Stimulated activated naive B cell treated with anti-CD40 and anti-IgM and Interleukin-4, amounts not matched to agents 10 μg/mL and 1 μg/mL and 100 μg/mL, for 72 hours (primary cell): ENCODE measurements at regions not wholly inside any gene's neighbourhood (a gene's known extent, or its start where the extent isn't known, plus 50 kb on each side); places are given as distances from the start of the nearest gene placed in this dataset.

Experiments
- ATAC-seq, 2 donors: fragments of 150-1000 bp; cut with Tn5 transposase; replicated peaks; 2 replicates each; pipeline ENCODE4 v1.10.0; 2021; ENCODE audit warnings: moderate library complexity in 1 of 2
- DNase-seq: peaks from one replicate; pipeline ENCODE4 v3.0.0; 2021
- H3K27ac Mint-ChIP-seq: one replicate; pipeline ENCODE4 v1.8.0; 2022; ENCODE audit warnings: mild to moderate bottlenecking, mixed read lengths
- H3K27me3 Mint-ChIP-seq, 2 donors: one replicate each; pipeline ENCODE4 v1.8.0; 2022; ENCODE audit warnings: mixed read lengths in 2 of 2
- H3K36me3 Mint-ChIP-seq, 2 donors: one replicate each; pipeline ENCODE4 v1.8.0; 2022; ENCODE audit warnings: mixed read lengths in 2 of 2, mild to moderate bottlenecking in 1 of 2
- H3K4me1 Mint-ChIP-seq, 2 donors: one replicate each; pipeline ENCODE4 v1.8.0; 2022; ENCODE audit warnings: mixed read lengths in 2 of 2, mild to moderate bottlenecking in 1 of 2
- H3K4me3 Mint-ChIP-seq, 2 donors: one replicate each; pipeline ENCODE4 v1.8.0; 2022; ENCODE audit warnings: mild to moderate bottlenecking in 2 of 2, mixed read lengths in 2 of 2, moderate library complexity in 1 of 2
- H3K9me3 Mint-ChIP-seq, 2 donors: one replicate each; pipeline ENCODE4 v1.8.0; 2022; ENCODE audit warnings: mixed read lengths in 2 of 2, mild to moderate bottlenecking in 1 of 2

- DNase-seq = no peak
- no peak overlapping the region for H3K4me3 Mint-ChIP-seq
- H3K27ac Mint-ChIP-seq = no peak overlapping the region
- ATAC-seq = no peak
- no peaks in the 10 kb centered on the region for H3K9me3 Mint-ChIP-seq
- no peaks in the 10 kb centered on the region for H3K36me3 Mint-ChIP-seq
- H3K4me1 Mint-ChIP-seq = no peaks in the 10 kb centered on the region
- H3K27me3 Mint-ChIP-seq = peaks cover 30 to 33% of the 10 kb centered on the region in 2 donors
These were observed 393.8 kb downstream of the SNAPC1 start for GRCh38 chr14:62156052-62156451.

- peaks cover 30 to 34% of the 10 kb centered on the region in 2 donors for H3K27me3 Mint-ChIP-seq
- ATAC-seq = no peak
- no peak overlapping the region for H3K27ac Mint-ChIP-seq
- H3K4me3 Mint-ChIP-seq = no peak overlapping the region
- no peak for DNase-seq
- H3K4me1 Mint-ChIP-seq = no peaks in the 10 kb centered on the region
- no peaks in the 10 kb centered on the region for H3K9me3 Mint-ChIP-seq
- no peaks in the 10 kb centered on the region for H3K36me3 Mint-ChIP-seq
These were observed 396.6 kb downstream of the SNAPC1 start for GRCh38 chr14:62158779-62159178.

DNA sequence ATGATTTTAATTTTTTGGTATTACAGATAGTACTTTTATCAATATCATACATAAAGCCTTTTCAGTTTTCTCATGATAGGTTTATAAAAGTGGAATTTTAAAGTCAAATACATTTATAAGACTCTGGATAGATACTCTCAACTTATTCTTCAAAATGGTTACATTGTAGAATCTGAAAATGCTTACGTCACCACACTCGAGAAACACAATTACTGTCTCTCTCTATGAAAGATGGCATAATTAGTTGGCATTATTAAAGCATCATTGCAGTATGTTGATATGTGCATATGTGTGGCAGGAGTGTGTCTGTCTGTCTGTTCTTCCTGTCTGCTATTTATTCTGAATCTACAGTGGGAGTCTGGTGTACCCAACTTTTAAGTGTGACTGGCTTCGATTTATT is 397.1 kb downstream of the SNAPC1 start:
- Mint-ChIP-seq H3K27ac (no peak overlapping the region), H3K36me3 (no peaks in the 10 kb centered on the region), H3K4me3 (no peak overlapping the region), H3K4me1 (no peaks in the 10 kb centered on the region), H3K27me3 (peaks cover 31 to 40% of the 10 kb centered on the region in 2 donors), H3K9me3 (no peaks in the 10 kb centered on the region)
- DNase-seq (no peak), ATAC-seq (no peak)

DNA sequence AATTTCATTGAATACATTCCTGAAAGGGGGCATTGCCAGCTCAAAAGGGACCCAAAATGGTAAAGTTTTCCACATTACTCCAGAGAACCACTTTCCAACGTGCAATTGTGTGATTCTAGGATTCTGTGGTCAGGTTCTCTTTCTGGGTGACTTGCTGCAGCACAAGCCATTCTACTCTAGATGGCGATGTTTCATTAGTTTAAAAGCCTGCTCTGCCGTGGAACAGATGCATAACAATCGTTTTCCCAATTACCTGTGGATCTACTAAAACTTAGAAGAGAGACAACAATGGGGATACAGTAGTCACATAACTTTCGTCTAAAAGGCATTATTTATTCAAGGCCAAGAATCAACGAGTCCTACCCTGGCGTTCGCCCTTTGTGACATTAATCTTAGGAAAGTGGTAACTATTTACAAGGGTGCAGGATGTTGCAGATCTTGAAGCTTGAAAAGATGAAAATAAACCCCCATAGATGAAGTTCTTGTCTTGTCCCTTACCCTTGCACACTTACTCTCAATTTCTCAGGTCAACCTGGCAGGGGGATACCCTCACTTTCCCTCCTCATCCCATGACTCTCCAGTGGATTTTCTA is 400.9 kb downstream of the SNAPC1 start:
- no peak overlapping the region for H3K27ac Mint-ChIP-seq
- no peak for DNase-seq

GRCh38 chr14:62168564-62169155 is 406.4 kb downstream of the SNAPC1 start:
- H3K27me3 Mint-ChIP-seq = peaks cover 20 to 36% of the 10 kb centered on the region in 2 donors
- no peaks in the 10 kb centered on the region for H3K4me1 Mint-ChIP-seq
- no peaks in the 10 kb centered on the region for H3K36me3 Mint-ChIP-seq
- DNase-seq = no peak
- H3K9me3 Mint-ChIP-seq = peaks cover 0 to 2% of the 10 kb centered on the region in 2 donors
- ATAC-seq = no peak
- no peak overlapping the region for H3K27ac Mint-ChIP-seq
- H3K4me3 Mint-ChIP-seq = no peak overlapping the region

More for the DNA sequence above, 400.9 kb downstream of the SNAPC1 start:
- H3K9me3 Mint-ChIP-seq = no peaks in the 10 kb centered on the region
- no peaks in the 10 kb centered on the region for H3K36me3 Mint-ChIP-seq
- peaks cover 28 to 44% of the 10 kb centered on the region in 2 donors for H3K27me3 Mint-ChIP-seq
- no peaks in the 10 kb centered on the region for H3K4me1 Mint-ChIP-seq
- no peak overlapping the region for H3K4me3 Mint-ChIP-seq
- ATAC-seq = peak; percentile 41 to 53

DNA sequence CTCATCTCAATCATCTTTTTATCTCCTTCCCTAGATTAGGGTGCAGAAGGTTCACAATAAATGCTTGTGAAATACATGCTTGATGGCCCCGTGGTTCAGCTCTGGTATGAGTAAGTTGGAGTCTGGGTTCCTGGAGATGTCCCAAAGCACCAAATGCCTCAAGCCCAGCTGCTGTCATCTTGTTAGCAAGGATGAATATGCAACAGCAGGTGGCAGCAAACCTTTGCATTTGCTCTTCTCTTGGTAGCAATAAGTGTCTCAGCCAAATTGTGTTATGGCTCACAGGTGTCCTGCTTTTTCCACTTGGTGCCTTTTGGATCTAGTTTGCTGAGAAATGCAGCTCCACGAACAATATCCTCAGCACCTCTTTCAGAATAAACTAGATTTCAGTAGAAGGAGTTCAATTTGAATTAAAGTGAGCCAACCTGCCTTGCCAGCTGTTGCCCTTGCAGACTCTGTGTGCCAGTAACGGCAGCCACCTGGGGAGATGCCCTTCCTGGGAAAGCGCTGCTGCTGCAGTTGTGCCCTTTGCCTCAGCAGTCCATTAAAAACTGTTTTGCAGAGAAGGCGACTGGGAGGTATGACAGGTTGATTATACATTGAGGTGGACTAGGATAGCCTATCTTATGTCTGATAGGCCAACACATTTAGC is 417.3 kb downstream of the SNAPC1 start:
- H3K36me3 Mint-ChIP-seq = no peaks in the 10 kb centered on the region
- peak; percentile 63 to 72 for ATAC-seq
- no peak overlapping the region for H3K4me3 Mint-ChIP-seq
- no peak overlapping the region for H3K27ac Mint-ChIP-seq
- peaks cover 23 to 36% of the 10 kb centered on the region in 2 donors for H3K27me3 Mint-ChIP-seq
- peak; percentile 6 for DNase-seq
- H3K9me3 Mint-ChIP-seq = peaks cover 0 to 1% of the 10 kb centered on the region in 2 donors
- H3K4me1 Mint-ChIP-seq = no peaks in the 10 kb centered on the region

DNA sequence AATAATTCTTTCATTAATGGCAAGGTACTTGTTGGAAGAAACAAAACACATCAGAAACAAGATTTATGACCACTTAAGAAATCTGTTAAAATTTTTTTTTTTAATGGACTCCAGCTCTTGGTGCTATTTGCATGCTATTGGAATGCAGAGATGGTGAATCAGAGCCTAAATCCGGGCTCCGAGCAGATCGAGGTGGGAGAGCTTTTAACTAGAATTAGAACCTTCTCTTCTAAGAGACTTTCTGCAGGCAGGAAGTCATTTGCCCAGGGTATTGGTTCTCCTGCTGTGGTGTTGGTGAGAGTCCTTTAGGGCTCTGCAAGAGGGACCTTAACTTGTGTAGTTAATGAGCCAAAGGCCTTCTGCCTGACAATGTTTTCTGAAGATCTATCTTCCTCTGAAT is 419.4 kb downstream of the SNAPC1 start:
- Mint-ChIP-seq H3K9me3 (no peaks in the 10 kb centered on the region), H3K36me3 (no peaks in the 10 kb centered on the region), H3K27ac (no peak overlapping the region), H3K4me1 (no peaks in the 10 kb centered on the region), H3K4me3 (no peak overlapping the region), H3K27me3 (peaks cover 28 to 40% of the 10 kb centered on the region in 2 donors)
- no peak for ATAC-seq
- DNase-seq = no peak

DNA sequence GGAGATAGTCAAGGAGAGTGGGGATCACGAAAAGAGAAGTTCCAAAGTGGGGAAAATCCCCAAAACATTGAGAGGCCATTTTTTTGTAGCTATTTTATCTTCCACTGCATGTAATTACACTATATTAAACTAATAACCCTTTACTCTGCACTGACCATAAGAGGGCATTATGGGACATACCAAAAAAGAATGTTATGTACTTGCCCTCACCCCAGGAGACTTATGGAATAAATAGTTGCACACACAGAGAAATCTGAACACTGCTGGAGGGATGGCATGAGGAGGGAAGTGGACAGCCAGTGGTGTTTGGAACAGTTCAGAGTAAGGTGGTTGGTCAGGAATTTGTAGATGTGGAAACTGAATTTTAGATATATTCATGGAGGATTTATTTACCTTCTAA is 422.9 kb downstream of the SNAPC1 start:
- no peaks in the 10 kb centered on the region for H3K4me1 Mint-ChIP-seq
- H3K4me3 Mint-ChIP-seq = no peak overlapping the region
- peaks cover 13 to 29% of the 10 kb centered on the region in 2 donors for H3K27me3 Mint-ChIP-seq
- no peaks in the 10 kb centered on the region for H3K36me3 Mint-ChIP-seq
- DNase-seq (no peak), ATAC-seq (no peak)
- no peak overlapping the region for H3K27ac Mint-ChIP-seq
- no peaks in the 10 kb centered on the region for H3K9me3 Mint-ChIP-seq

DNA sequence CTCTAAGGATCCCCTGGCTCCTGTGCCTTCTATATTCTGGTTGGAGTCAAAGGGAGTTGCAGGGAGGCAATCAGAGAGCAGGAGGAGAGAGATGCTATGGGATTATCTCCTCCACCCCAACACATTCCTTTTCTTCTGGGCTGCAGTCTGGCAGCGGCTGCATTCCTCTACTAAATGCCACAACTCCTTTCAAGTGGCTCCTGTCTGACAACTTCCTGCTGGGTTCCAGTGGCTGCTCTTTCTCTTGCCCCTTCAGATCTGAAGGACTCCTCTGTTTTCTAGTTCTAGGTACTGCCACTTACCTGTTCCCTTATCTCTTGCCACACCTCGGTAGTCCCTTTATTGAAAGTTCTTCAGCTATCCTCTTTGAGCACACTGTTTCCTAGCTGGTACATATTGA is 425.0 kb downstream of the SNAPC1 start:
- H3K9me3 Mint-ChIP-seq = no peaks in the 10 kb centered on the region
- DNase-seq (no peak), ATAC-seq (no peak)
- no peaks in the 10 kb centered on the region for H3K36me3 Mint-ChIP-seq
- H3K27me3 Mint-ChIP-seq = peaks cover 19 to 36% of the 10 kb centered on the region in 2 donors
- no peaks in the 10 kb centered on the region for H3K4me1 Mint-ChIP-seq
- no peak overlapping the region for H3K4me3 Mint-ChIP-seq
- H3K27ac Mint-ChIP-seq = no peak overlapping the region

- H3K36me3 Mint-ChIP-seq = no peaks in the 10 kb centered on the region
- H3K4me3 Mint-ChIP-seq = no peak overlapping the region
- H3K27me3 Mint-ChIP-seq = peaks cover 22 to 40% of the 10 kb centered on the region in 2 donors
- H3K27ac Mint-ChIP-seq = no peak overlapping the region
- H3K9me3 Mint-ChIP-seq = peaks cover 0 to 2% of the 10 kb centered on the region in 2 donors
- ATAC-seq = no peak
- no peaks in the 10 kb centered on the region for H3K4me1 Mint-ChIP-seq
- no peak for DNase-seq
These were observed 427.5 kb downstream of the SNAPC1 start for GRCh38 chr14:62189698-62190097.

DNA sequence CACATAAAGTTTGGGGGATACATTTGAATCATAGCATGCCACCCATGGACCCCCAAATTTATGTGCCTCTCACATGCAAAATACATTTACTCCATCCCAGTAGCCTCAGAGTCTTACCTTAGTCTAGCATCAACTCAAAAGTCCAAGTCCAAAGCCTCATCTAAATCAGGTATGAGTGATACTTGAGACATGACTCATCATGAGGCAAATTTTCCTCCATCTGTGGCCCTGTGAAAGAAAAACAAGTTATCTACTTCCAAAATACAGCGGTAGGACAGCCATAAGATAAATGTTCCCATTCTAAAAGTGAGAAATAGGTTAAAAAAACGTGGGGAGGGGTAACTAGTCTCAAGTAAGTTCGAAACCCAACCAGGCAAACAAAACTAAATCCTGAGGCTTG is 444.2 kb downstream of the SNAPC1 start:
- Mint-ChIP-seq H3K27me3 (peaks cover 20 to 62% of the 10 kb centered on the region in 2 donors), H3K36me3 (peaks cover 0 to 7% of the 10 kb centered on the region in 2 donors), H3K27ac (no peak overlapping the region), H3K9me3 (peaks cover 8 to 13% of the 10 kb centered on the region in 2 donors), H3K4me1 (no peaks in the 10 kb centered on the region), H3K4me3 (no peak overlapping the region)
- no peak for DNase-seq
- no peak for ATAC-seq

DNA sequence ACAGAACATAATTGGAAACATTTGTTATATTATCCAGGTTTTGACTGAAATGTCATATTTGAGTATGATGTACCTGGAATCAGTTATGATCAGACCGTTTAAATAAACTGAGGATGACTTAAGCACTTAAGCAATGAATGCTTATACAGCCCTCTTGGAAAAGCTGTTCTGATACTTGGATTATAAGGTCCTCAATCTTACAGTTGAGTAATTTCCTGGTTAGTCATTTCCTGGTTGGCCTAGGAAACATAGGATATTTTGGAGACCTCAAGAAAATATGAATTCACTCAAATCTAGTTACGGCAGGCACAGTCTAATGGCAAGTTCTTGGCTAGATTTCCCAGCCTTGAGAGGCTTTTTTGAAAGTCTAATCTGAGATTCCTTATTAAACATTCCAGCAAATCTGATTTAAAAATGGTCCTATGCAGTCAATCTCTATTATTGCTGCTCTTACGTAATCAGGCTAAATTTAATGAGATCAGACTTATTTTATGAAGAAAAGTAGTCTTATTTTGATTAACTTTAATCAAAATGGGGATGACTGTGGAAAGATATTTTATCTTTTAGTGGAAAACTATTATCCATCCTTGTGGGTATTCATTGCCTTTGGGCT is 447.2 kb downstream of the SNAPC1 start:
- no peak for ATAC-seq
- Mint-ChIP-seq H3K9me3 (peaks cover 5 to 13% of the 10 kb centered on the region in 2 donors), H3K4me1 (no peaks in the 10 kb centered on the region), H3K27ac (no peak overlapping the region), H3K4me3 (no peak overlapping the region), H3K36me3 (peaks cover 0 to 7% of the 10 kb centered on the region in 2 donors), H3K27me3 (peaks cover 28 to 62% of the 10 kb centered on the region in 2 donors)
- DNase-seq = no peak

GRCh38 chr14:62213516-62213915 is 451.3 kb downstream of the SNAPC1 start:
- H3K36me3 Mint-ChIP-seq = no peaks in the 10 kb centered on the region
- H3K9me3 Mint-ChIP-seq = no peaks in the 10 kb centered on the region
- peaks cover 15 to 39% of the 10 kb centered on the region in 2 donors for H3K27me3 Mint-ChIP-seq
- no peak overlapping the region for H3K27ac Mint-ChIP-seq
- ATAC-seq = no peak
- H3K4me1 Mint-ChIP-seq = no peaks in the 10 kb centered on the region
- DNase-seq = no peak
- no peak overlapping the region for H3K4me3 Mint-ChIP-seq

DNA sequence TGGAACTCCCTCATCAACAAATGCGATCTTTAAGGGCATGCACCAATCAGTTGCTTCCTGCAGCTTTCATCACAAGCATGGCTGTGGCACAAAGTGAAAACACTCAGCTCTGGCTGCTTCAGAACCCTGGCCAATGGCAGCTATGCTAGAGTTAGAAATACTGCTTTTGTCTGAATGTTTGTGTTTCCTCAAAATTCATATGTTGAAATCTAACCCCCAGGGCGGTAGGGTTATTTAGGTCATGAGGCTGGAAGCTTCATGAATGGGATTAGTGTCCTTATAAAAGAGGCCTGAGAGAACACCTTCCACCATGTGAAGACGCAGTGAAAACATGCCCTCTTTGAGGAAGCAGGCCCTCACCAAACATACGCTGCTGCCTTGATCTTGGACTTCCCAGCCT is 453.9 kb downstream of the SNAPC1 start:
- no peak overlapping the region for H3K4me3 Mint-ChIP-seq
- H3K4me1 Mint-ChIP-seq = no peaks in the 10 kb centered on the region
- H3K36me3 Mint-ChIP-seq = no peaks in the 10 kb centered on the region
- H3K27ac Mint-ChIP-seq = no peak overlapping the region
- DNase-seq (no peak), ATAC-seq (no peak)
- H3K27me3 Mint-ChIP-seq = peaks cover 12 to 25% of the 10 kb centered on the region in 2 donors
- H3K9me3 Mint-ChIP-seq = no peaks in the 10 kb centered on the region

- no peaks in the 10 kb centered on the region for H3K4me1 Mint-ChIP-seq
- DNase-seq (no peak), ATAC-seq (no peak)
- peaks cover 4 to 11% of the 10 kb centered on the region in 2 donors for H3K27me3 Mint-ChIP-seq
- no peak overlapping the region for H3K27ac Mint-ChIP-seq
- no peak overlapping the region for H3K4me3 Mint-ChIP-seq
- H3K9me3 Mint-ChIP-seq = peaks cover 17 to 18% of the 10 kb centered on the region in 2 donors
- H3K36me3 Mint-ChIP-seq = peaks cover 2 to 7% of the 10 kb centered on the region in 2 donors
These were observed 472.6 kb downstream of the SNAPC1 start for GRCh38 chr14:62234849-62235248.
